Neural crest cell (in vitro differentiated cells): ENCODE measurements at regions not wholly inside any gene's neighbourhood (a gene's known extent, or its start where the extent isn't known, plus 50 kb on each side); places are given as distances from the start of the nearest gene placed in this dataset.

Experiments
- DNase-seq: peaks from one replicate; pipeline ENCODE4 v3.0.0; 2021; ENCODE audit warnings: low read depth, mixed read lengths, low spot score
- H3K27ac Mint-ChIP-seq: one replicate; pipeline ENCODE4 v1.8.0; 2021; ENCODE audit warnings: mild to moderate bottlenecking, mixed read lengths; ENCODE audit not compliant: unreplicated experiment
- H3K27me3 Mint-ChIP-seq: 2 replicates; pipeline ENCODE4 v1.8.0; 2021; ENCODE audit warnings: low read depth, mild to moderate bottlenecking, mixed read lengths
- H3K36me3 Mint-ChIP-seq: 2 replicates; pipeline ENCODE4 v1.8.0; 2021; ENCODE audit warnings: low read depth, mild to moderate bottlenecking, mixed read lengths
- H3K4me1 Mint-ChIP-seq: 2 replicates; pipeline ENCODE4 v1.8.0; 2021; ENCODE audit warnings: mixed read lengths
- H3K4me3 Mint-ChIP-seq: one replicate; pipeline ENCODE4 v1.8.0; 2021; ENCODE audit warnings: mild to moderate bottlenecking, mixed read lengths
- H3K9me3 Mint-ChIP-seq: 2 replicates; pipeline ENCODE4 v1.8.0; 2021; ENCODE audit warnings: mixed read lengths
- CTCF ChIP-seq: fragments of 200-600 bp; sonication (generic); conservative IDR thresholded peaks from 2 replicates; pipeline ENCODE4 v1.5.0; 2021; ENCODE audit warnings: antibody characterized with exemption, mild to moderate bottlenecking

GRCh38 chr1:8077602-8078001 lies 51.5 kb upstream of the ERRFI1 start:
- H3K4me3 Mint-ChIP-seq = no peak overlapping the region
- no peak for DNase-seq
- H3K27ac Mint-ChIP-seq = no peak overlapping the region
- H3K9me3 Mint-ChIP-seq = no peaks in the 10 kb centered on the region
- no peak for TF ChIP-seq CTCF
- no peaks in the 10 kb centered on the region for H3K36me3 Mint-ChIP-seq
- no peaks in the 10 kb centered on the region for H3K27me3 Mint-ChIP-seq
- peaks cover 17% of the 10 kb centered on the region for H3K4me1 Mint-ChIP-seq

DNA sequence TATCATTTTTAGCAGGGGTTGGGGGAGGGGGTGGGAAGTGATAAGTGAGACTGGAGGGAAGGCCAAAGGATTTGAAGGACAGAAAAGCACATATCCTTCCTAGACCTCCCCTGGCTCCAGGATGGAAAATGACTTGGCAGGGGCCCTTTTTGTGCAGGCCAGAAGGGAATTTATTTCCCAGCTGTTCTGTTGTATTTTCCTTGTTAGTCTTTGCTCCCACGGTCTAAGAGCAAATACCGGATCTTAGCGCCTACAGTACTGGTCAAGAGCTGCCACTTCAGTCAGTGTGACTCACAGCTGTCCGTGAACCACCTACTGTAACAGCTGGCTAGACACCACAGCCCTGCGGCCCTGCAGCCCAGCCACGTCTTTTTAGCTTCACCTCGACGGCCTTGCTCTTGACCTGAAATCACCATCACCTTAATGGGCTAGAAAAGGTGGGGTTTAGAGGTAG lies 51.0 kb upstream of the ERRFI1 start:
- TF ChIP-seq CTCF = no peak
- no peak for DNase-seq
- Mint-ChIP-seq H3K27ac (no peak overlapping the region), H3K4me3 (no peak overlapping the region), H3K27me3 (no peaks in the 10 kb centered on the region), H3K9me3 (no peaks in the 10 kb centered on the region), H3K4me1 (peaks cover 17% of the 10 kb centered on the region), H3K36me3 (no peaks in the 10 kb centered on the region)

- peaks cover 17% of the 10 kb centered on the region for H3K4me1 Mint-ChIP-seq
- H3K27ac Mint-ChIP-seq = no peak overlapping the region
- DNase-seq = no peak
- H3K9me3 Mint-ChIP-seq = no peaks in the 10 kb centered on the region
- no peak overlapping the region for H3K4me3 Mint-ChIP-seq
- H3K36me3 Mint-ChIP-seq = no peaks in the 10 kb centered on the region
- TF ChIP-seq CTCF = no peak
- H3K27me3 Mint-ChIP-seq = no peaks in the 10 kb centered on the region
These were observed 50.1 kb upstream of the ERRFI1 start for GRCh38 chr1:8076176-8076575.
